Keratinocyte (primary cell): ENCODE measurements at regions not wholly inside any gene's neighbourhood (a gene's known extent, or its start where the extent isn't known, plus 50 kb on each side); places are given as distances from the start of the nearest gene placed in this dataset.

ENCODE experiments used
- EZH2 ChIP-seq: IDR thresholded peaks from one replicate; pipeline ENCODE4 v1.6.1; 2012; ENCODE audit warnings: inconsistent platforms, mild to moderate bottlenecking, low read length, moderate library complexity
- TF ChIP-seq, protein P1 (sequence below), 3 experiments: IDR thresholded peaks in 1 of 3; conservative IDR thresholded peaks in 1 of 3; optimal IDR thresholded peaks in 1 of 3; 2 replicates in 2 of 3; 3 replicates in 1 of 3; pipeline versions ENCODE3 to v1.5.1; 2011; ENCODE audit warnings: low read length in 3 of 3, mild to moderate bottlenecking in 3 of 3, moderate library complexity in 2 of 3, control low read depth in 1 of 3, inconsistent platforms in 1 of 3; ENCODE audit not compliant: insufficient read depth in 2 of 3; ENCODE audit errors: extremely low read depth in 1 of 3

DNA sequence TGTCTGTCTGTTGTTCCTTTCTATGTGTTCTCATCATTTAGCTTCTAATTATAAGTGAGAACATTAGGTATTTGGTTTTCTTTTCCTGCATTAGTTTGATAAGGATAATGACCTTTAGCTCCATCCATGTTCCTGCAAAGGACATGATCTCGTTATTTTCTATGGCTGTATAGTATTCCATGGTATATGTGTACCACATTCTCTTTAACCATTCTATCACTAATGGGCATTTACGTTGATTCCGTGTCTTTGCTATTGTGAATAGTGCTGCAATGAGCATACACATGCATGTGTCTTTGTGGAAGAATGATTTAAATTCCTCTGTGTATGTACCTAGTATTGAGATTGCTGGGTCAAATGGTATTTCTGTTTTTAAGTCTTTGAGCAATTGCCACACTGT, 1799.7 kb downstream of the SLITRK5 start:
- no peak for TF ChIP-seq EZH2
- TF ChIP-seq, protein P1, sequence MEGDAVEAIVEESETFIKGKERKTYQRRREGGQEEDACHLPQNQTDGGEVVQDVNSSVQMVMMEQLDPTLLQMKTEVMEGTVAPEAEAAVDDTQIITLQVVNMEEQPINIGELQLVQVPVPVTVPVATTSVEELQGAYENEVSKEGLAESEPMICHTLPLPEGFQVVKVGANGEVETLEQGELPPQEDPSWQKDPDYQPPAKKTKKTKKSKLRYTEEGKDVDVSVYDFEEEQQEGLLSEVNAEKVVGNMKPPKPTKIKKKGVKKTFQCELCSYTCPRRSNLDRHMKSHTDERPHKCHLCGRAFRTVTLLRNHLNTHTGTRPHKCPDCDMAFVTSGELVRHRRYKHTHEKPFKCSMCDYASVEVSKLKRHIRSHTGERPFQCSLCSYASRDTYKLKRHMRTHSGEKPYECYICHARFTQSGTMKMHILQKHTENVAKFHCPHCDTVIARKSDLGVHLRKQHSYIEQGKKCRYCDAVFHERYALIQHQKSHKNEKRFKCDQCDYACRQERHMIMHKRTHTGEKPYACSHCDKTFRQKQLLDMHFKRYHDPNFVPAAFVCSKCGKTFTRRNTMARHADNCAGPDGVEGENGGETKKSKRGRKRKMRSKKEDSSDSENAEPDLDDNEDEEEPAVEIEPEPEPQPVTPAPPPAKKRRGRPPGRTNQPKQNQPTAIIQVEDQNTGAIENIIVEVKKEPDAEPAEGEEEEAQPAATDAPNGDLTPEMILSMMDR (optimal IDR thresholded peaks at IDR 0.05 in 1 of 3, IDR thresholded peaks at IDR 0.05 in 1 of 3, conservative IDR thresholded peaks at IDR 0.05 in 1 of 3; ENCODE audit: extremely low read depth in 1 of 3, insufficient read depth in 2 of 3, low read length in 3 of 3): no peak
